T-helper 1 cell (primary cell): ENCODE measurements at regions not wholly inside any gene's neighbourhood (a gene's known extent, or its start where the extent isn't known, plus 50 kb on each side); places are given as distances from the start of the nearest gene placed in this dataset.
"Not testable (repeated sequence)": the region's sequence is repeated elsewhere in the genome, so short reads cannot be mapped to it uniquely, and the experiment has no call there.

Source experiments
- DNase-seq, 5 donors: peaks; one replicate each; pipeline ENCODE4 v3.0.0-alpha.2; 2012 to 2020

DNA sequence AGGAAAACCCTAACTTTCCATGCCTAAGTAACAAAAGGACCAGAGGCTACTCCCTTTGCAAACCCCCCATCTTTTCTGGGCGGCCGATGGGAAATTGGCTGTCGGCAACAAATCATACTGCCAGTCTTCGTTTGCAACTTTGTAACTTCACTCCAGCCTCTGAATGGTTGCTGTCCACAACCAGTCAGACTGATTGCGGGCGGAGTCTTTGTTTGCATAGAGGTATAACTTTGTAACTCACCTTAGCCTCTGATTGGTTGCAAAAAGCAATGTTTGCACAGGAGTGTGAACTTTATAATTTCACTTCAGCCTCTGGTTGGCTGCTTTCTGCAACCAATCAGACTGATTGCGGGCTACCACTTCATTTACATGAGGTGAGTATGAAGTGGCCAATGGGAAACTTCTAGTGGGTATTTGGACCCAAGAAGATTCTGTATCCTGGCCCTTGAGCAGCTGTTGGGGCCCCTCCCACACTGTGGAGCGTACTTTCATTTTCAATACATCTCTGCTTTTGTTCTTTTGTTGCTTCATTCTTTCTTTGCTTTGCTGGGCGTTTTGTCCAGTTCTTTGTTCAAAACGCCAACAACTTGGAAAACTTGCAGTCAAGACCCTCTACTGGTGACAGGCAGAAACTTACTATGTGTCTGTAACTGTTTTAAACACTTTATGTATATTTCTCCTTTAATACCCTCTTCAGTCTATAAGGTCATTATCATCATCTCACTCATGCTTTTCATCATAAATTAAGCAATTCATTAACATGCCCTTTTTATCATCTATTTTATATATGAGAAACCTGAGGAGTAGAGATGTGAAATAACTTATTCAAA, 55.8 kb upstream of the PPP1R12A start:
- not testable (repeated sequence) for DNase-seq

DNA sequence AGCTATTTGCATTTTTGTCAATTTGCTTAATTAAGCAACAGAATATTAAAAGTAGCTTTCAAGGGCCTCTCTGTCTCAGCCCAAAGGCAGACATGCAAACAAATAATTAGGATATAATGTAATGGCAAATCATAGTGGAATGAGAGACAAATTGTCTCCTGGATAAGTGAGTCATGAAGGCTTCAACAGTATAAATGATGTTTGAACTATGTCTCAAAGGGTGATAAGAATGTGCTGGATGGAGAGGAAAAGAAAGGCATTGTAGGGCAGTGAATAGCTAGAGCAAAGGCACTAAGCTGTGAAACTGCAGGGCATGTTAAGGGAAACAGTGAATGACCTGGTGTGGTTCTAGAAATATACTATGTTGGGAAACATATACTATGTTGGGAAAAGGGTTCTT, 53.5 kb upstream of the PPP1R12A start:
- no peak for DNase-seq

DNA sequence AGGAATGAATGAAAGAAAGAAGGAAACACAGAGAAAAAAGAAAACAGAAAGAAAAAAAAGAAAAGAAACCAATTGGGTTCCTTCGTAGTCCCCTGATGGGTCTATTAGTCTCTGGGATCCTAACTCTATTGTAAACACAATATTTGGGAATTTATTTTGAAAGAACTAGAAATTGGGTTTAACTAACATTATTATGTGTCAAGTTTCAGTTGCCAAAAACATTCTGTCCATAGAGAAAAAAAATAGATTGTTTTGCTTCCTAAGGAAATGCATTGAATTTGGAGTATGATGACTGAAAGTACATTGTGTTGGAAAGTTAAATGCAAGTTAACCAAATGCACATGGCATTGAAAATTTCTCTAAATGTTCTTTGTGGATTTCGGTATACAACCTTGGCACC, 52.8 kb upstream of the PPP1R12A start:
- no peak for DNase-seq
